ENCODE measurements at regions not wholly inside any gene's neighbourhood (a gene's known extent, or its start where the extent isn't known, plus 50 kb on each side); places are given as distances from the start of the nearest gene placed in this dataset.
A peak's percentile ranks its signal among the peaks of the same experiment; 100 is the strongest.

- peak; percentile 50 for DNase-seq
- Histone ChIP-seq H3K4me3 (ENCODE audit: low read length) (no peak overlapping the region), H3K27me3 (ENCODE audit: control insufficient read depth, insufficient read depth, low read length, poor library complexity, severe bottlenecking) (peaks cover 34% of the 10 kb centered on the region), H3K4me1 (ENCODE audit: control insufficient read depth, insufficient read depth, low read length) (no peaks in the 10 kb centered on the region), H3K36me3 (ENCODE audit: control insufficient read depth, insufficient read depth, low read length) (no peaks in the 10 kb centered on the region), H3K9me3 (ENCODE audit: control insufficient read depth, low read length) (no peaks in the 10 kb centered on the region), H3K9ac (ENCODE audit: extremely low read depth, low read length, poor library complexity, severe bottlenecking) (no peak overlapping the region), H3K27ac (ENCODE audit: low read depth, low read length) (peak overlapping the region; percentile 83)
- Mint-ChIP-seq H3K4me1 (no peaks in the 10 kb centered on the region), H3K27me3 (ENCODE audit: insufficient read depth) (peaks cover 72% of the 10 kb centered on the region), H3K9me3 (peaks cover 3% of the 10 kb centered on the region), H3K27ac (no peak overlapping the region), H3K4me3 (no peak overlapping the region), H3K36me3 (ENCODE audit: low read depth) (no peaks in the 10 kb centered on the region)
- 78 to 92% methylated on average over 5 to 12 of the region's 12 CpGs for WGBS, 2 experiments (ENCODE audit: insufficient coverage in 1 of 2, insufficient read length in 1 of 2)
- no peak for TF ChIP-seq CTCF (conservative IDR thresholded peaks at IDR 0.05)
These were observed 152.1 kb upstream of the LYZL2 start for GRCh38 chr10:30781670-30782121.

GRCh38 chr10:30778769-30779168, 149.2 kb upstream of the LYZL2 start:
- H3K27ac Mint-ChIP-seq, result no peak overlapping the region
- TF ChIP-seq CTCF (conservative IDR thresholded peaks at IDR 0.05), result no peak
- H3K4me1 Mint-ChIP-seq, result no peaks in the 10 kb centered on the region
- H3K9me3 ChIP-seq (ENCODE audit: control insufficient read depth, low read length), result no peaks in the 10 kb centered on the region
- no peak overlapping the region for H3K4me3 ChIP-seq (ENCODE audit: low read length)
- H3K4me3 Mint-ChIP-seq, result no peak overlapping the region
- H3K9me3 Mint-ChIP-seq, result peaks cover 4% of the 10 kb centered on the region
- no peaks in the 10 kb centered on the region for H3K36me3 ChIP-seq (ENCODE audit: control insufficient read depth, insufficient read depth, low read length)
- no peak for DNase-seq
- H3K27me3 ChIP-seq (ENCODE audit: control insufficient read depth, insufficient read depth, low read length, poor library complexity, severe bottlenecking), result peaks cover 20% of the 10 kb centered on the region
- no peak overlapping the region for H3K27ac ChIP-seq (ENCODE audit: low read depth, low read length)
- H3K27me3 Mint-ChIP-seq (ENCODE audit: insufficient read depth), result peaks cover 60% of the 10 kb centered on the region
- H3K9ac ChIP-seq (ENCODE audit: extremely low read depth, low read length, poor library complexity, severe bottlenecking), result no peak overlapping the region
- WGBS, 2 experiments (ENCODE audit: insufficient coverage in 1 of 2, insufficient read length in 1 of 2), result 0% methylated on average over 1 of the region's 1 CpG
- H3K36me3 Mint-ChIP-seq (ENCODE audit: low read depth), result no peaks in the 10 kb centered on the region
- no peaks in the 10 kb centered on the region for H3K4me1 ChIP-seq (ENCODE audit: control insufficient read depth, insufficient read depth, low read length)

GRCh38 chr10:30775779-30776591, 146.4 kb upstream of the LYZL2 start:
- Mint-ChIP-seq H3K4me3 (no peak overlapping the region), H3K36me3 (ENCODE audit: low read depth) (no peaks in the 10 kb centered on the region), H3K9me3 (peaks cover 20% of the 10 kb centered on the region), H3K27me3 (ENCODE audit: insufficient read depth) (peaks cover 40% of the 10 kb centered on the region), H3K27ac (no peak overlapping the region), H3K4me1 (no peaks in the 10 kb centered on the region)
- WGBS, 2 experiments (ENCODE audit: insufficient coverage in 1 of 2, insufficient read length in 1 of 2), result 80 to 91% methylated on average over 8 to 10 of the region's 10 CpGs
- DNase-seq, result no peak
- no peak overlapping the region for H3K9ac ChIP-seq (ENCODE audit: extremely low read depth, low read length, poor library complexity, severe bottlenecking)
- H3K27me3 ChIP-seq (ENCODE audit: control insufficient read depth, insufficient read depth, low read length, poor library complexity, severe bottlenecking), result peaks cover 20% of the 10 kb centered on the region
- H3K4me1 ChIP-seq (ENCODE audit: control insufficient read depth, insufficient read depth, low read length), result no peaks in the 10 kb centered on the region
- H3K9me3 ChIP-seq (ENCODE audit: control insufficient read depth, low read length), result peaks cover 7% of the 10 kb centered on the region
- no peak overlapping the region for H3K27ac ChIP-seq (ENCODE audit: low read depth, low read length)
- no peak for TF ChIP-seq CTCF (conservative IDR thresholded peaks at IDR 0.05)
- no peak overlapping the region for H3K4me3 ChIP-seq (ENCODE audit: low read length)
- no peaks in the 10 kb centered on the region for H3K36me3 ChIP-seq (ENCODE audit: control insufficient read depth, insufficient read depth, low read length)

Data from endodermal cell (in vitro differentiated cells).